ENCODE measurements at regions not wholly inside any gene's neighbourhood (a gene's known extent, or its start where the extent isn't known, plus 50 kb on each side); places are given as distances from the start of the nearest gene placed in this dataset.

DNA sequence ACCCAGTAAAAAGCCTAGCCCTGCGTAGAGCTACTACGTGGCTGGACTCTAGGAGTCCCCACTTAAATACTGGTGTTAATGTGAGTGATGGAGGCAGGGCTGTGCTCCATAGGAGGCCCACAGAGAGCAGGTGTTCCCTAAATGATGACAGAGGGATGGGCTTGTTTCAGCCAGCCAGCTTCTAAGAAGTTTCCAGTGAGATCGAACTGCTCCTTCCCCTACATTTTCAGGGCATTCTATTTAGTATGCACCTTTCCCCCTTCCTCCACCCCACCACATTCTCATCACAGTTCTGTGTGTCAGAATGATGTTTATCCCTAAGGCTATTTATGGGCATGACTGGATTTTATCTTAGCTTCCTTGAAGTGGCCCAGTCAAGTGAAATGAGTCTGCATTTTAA, 213.0 kb downstream of the TRIB2 start:
- H3K27ac ChIP-seq: no peak overlapping the region
- H3K4me3 ChIP-seq: no peak overlapping the region
- peaks cover 17 to 18% of the 10 kb centered on the region in 2 donors for H3K4me1 ChIP-seq (replicated peaks in 1 of 2)
- ATAC-seq (replicated peaks in 6 of 8): peak in 4 of 8 experiments; percentile 12 to 38 (median 26)
- WGBS, 10 experiments: 31 to 89% (median 73%) methylated on average over 1 to 3 of the region's 3 CpGs; no CpG with 5 or more reads in 4 of the 10 experiments
- in situ Hi-C loops (cut with MboI; ENCODE audit: low pct_unique_long_range_greater_than_20kb in 2 of 9, low sequenced_read_pairs in 9 of 9, unreplicated experiment in 9 of 9): loop anchor here in 1 of 9 experiments (25.0 kb wide), 1 partner anchor 192 kb away; no protein-coding TSS in a partner anchor

DNA sequence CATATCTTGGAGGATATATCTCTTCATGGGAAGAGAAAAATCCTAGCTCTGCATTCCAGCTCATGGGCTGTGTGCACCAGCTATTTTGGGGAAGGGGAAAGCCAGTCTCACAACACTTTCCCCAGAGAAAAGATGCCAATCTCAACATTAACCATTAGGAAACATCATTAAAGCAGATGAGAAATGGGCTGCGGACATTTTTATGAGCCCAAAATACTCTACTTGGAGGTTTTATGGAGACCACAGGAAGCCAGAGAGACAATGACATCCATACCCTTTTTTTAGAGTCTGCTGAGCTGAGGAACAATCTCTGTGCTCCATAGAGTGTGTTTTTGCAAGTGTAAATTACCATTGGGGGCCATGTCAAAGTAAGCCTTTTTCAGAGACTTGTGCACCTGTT, 213.7 kb downstream of the TRIB2 start:
- in situ Hi-C loops (cut with MboI; ENCODE audit: low pct_unique_long_range_greater_than_20kb in 2 of 9, low sequenced_read_pairs in 9 of 9, unreplicated experiment in 9 of 9): loop anchor here in 1 of 9 experiments (25.0 kb wide), 1 partner anchor 193 kb away; no protein-coding TSS in a partner anchor
- WGBS, 10 experiments: 17 to 90% (median 87%) methylated on average over 1 of the region's 1 CpG; no CpG with 5 or more reads in 4 of the 10 experiments
- ATAC-seq (replicated peaks in 6 of 8): no peak
- no peak overlapping the region for H3K4me3 ChIP-seq
- peaks cover 18 to 23% of the 10 kb centered on the region in 2 donors for H3K4me1 ChIP-seq (replicated peaks in 1 of 2)
- no peak overlapping the region for H3K27ac ChIP-seq

DNA sequence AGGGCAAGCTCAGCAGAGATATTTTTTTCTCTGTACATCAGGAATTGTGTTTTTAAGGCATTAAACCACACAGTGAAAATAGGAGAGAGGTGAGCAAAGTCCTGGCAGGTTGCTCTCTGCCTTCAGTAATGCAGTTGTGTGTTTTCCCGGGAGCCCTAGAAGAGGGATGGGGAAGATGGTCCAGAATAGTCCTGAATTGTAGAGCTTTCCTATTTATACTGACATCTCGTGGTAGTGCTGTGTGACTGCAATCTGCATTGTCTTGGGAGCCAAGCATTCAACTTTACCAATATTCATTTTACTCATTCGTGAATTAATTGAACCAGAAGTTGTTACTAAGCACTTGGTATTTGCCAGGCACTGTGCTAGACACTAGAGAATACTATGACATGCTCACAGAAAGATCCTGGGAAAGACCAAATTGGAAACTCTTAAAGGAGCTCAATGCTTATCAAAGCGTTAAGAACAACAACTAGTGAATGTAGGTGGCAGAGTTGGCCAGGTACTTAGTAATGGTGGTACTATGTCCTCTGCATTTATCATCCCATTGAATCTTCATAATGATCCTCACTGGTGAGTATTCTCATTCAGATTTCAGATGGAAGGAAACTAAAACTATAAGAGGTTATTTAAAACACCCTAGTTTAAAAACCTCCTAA, 214.6 kb downstream of the TRIB2 start:
- Histone ChIP-seq H3K4me3 (no peak overlapping the region), H3K27ac (no peak overlapping the region), H3K4me1 (replicated peaks in 1 of 2) (peaks cover 20 to 23% of the 10 kb centered on the region in 2 donors)
- peak; percentile 11 to 63 (median 41) for ATAC-seq (replicated peaks in 6 of 8)
- 0 to 100% (median 39%) methylated on average over 1 to 4 of the region's 4 CpGs; no CpG with 5 or more reads in 1 of the 10 experiments for WGBS, 10 experiments
- in situ Hi-C loops (cut with MboI; ENCODE audit: low pct_unique_long_range_greater_than_20kb in 2 of 9, low sequenced_read_pairs in 9 of 9, unreplicated experiment in 9 of 9): loop anchor here in 1 of 9 experiments (25.0 kb wide), 1 partner anchor 194 kb away; no protein-coding TSS in a partner anchor

DNA sequence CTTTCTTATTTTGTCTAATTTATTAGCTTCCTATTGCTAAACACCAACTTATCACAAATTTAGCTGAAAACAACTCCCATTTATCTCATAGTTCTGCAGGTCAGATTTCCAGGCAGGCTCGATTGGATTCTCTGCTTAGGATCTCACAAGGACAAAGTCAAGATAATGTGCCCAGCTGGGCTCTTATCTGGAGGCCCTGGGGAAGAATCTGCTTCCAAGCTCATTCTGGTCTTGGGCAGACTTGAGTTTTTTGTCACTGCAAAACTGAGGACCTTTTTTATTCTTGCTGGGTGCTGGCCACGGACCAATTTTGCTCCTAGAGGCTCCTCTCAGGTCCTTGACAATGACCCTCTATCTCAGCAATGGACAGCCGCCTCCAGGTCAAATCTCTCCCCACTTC, 215.5 kb downstream of the TRIB2 start:
- ATAC-seq (replicated peaks in 6 of 8): no peak
- in situ Hi-C loops (cut with MboI; ENCODE audit: low pct_unique_long_range_greater_than_20kb in 2 of 9, low sequenced_read_pairs in 9 of 9, unreplicated experiment in 9 of 9): loop anchor here in 1 of 9 experiments (25.0 kb wide), 1 partner anchor 195 kb away; no protein-coding TSS in a partner anchor

DNA sequence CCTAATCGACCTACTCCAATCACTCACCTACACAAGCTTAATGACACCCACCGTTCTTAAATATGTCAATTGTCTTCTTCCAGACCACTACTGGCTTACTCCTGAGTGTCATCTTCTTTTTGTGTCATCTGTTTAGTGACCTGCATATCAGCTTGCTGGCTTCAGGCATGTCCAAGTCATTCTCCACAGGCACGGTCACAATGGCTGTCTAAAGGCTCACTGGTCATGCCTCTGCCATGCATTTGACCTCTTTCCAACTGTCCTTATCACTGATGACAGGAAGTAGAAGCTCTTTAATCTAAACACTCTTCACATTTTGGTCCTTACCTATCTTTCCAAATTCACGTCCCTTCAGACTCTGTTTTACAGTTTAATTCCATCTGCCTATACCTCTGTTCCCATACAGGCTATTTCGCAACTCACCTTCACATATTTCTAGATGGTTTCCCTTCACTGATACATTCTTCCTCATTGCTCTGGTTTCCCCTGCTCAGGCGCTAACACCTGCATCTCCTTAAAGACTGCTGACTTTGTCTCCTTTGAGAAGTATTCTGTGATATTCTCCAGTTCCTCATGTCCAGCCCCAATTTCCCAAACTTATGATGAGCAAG, 217.5 kb downstream of the TRIB2 start:
- H3K4me3 ChIP-seq: no peak overlapping the region
- in situ Hi-C loops (cut with MboI; ENCODE audit: low pct_unique_long_range_greater_than_20kb in 2 of 9, low sequenced_read_pairs in 9 of 9, unreplicated experiment in 9 of 9): loop anchor here in 1 of 9 experiments (25.0 kb wide), 1 partner anchor 197 kb away; no protein-coding TSS in a partner anchor
- H3K4me1 ChIP-seq (replicated peaks in 1 of 2): peaks cover 10 to 12% of the 10 kb centered on the region in 2 donors
- ATAC-seq (replicated peaks in 6 of 8): no peak
- 87 to 100% (median 95%) methylated on average over 1 to 6 of the region's 6 CpGs for WGBS, 10 experiments
- no peak overlapping the region for H3K27ac ChIP-seq

More for the DNA sequence above, 215.5 kb downstream of the TRIB2 start:
- WGBS, 10 experiments: 56 to 100% (median 81%) methylated on average over 1 to 3 of the region's 3 CpGs; no CpG with 5 or more reads in 2 of the 10 experiments
- Histone ChIP-seq H3K4me3 (no peak overlapping the region), H3K27ac (no peak overlapping the region), H3K4me1 (replicated peaks in 1 of 2) (peaks cover 20 to 23% of the 10 kb centered on the region in 2 donors)

DNA sequence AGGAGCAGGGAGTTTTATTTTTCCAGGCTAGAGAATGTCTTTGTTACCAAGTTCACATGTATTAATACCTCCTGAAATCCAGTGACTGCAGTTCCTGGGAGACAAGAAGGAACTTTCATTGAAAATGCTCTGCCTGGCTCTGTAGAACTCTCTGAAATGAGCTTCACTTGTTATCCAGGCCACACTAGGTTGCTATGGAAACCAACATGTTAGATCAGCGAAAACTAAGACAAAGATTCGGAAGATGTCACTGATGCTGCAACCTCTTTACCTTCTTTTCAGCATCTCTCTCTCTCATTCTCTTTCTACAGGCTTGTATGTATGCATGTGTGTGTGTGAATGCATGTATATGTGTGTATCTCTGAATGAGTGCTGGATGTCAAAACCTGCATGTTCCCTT, 218.5 kb downstream of the TRIB2 start:
- 20 to 100% (median 47%) methylated on average over 1 to 2 of the region's 2 CpGs; no CpG with 5 or more reads in 3 of the 10 experiments for WGBS, 10 experiments
- ATAC-seq (replicated peaks in 6 of 8): peak in 5 of 8 experiments; percentile 53 to 92 (median 64)
- Histone ChIP-seq H3K4me1 (replicated peaks in 1 of 2) (peaks cover 3 to 6% of the 10 kb centered on the region in 2 donors), H3K27ac (no peak overlapping the region), H3K4me3 (no peak overlapping the region)
- in situ Hi-C loops (cut with MboI; ENCODE audit: low pct_unique_long_range_greater_than_20kb in 2 of 9, low sequenced_read_pairs in 9 of 9, unreplicated experiment in 9 of 9): loop anchor here in 1 of 9 experiments (25.0 kb wide), 1 partner anchor 198 kb away; no protein-coding TSS in a partner anchor

DNA sequence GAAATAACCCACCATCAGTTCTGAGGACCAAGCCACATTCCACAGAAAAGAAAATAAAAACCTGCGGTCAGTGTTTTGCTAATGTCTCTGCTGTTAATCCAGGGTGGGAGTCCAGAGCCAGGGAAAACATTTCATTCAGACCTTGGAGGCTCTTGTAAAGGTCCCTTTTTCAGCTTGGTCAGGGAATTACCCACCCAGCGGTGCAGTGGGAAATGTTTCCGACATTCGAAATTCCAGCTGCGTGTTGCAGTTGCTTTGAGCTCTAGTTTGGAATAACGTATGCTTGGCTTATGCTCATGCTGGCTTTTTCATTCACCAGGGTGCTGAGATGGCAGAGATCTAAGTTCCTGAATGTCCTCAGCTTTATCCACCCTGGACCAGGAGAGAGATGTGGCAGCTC, 219.1 kb downstream of the TRIB2 start:
- in situ Hi-C loops (cut with MboI; ENCODE audit: low pct_unique_long_range_greater_than_20kb in 2 of 9, low sequenced_read_pairs in 9 of 9, unreplicated experiment in 9 of 9): loop anchor here in 1 of 9 experiments (25.0 kb wide), 1 partner anchor 198 kb away; no protein-coding TSS in a partner anchor
- Histone ChIP-seq H3K4me3 (no peak overlapping the region), H3K27ac (no peak overlapping the region), H3K4me1 (replicated peaks in 1 of 2) (peaks cover 3 to 6% of the 10 kb centered on the region in 2 donors)
- ATAC-seq (replicated peaks in 6 of 8): peak in 1 of 8 experiments; percentile 6
- whole genome bisulfite sequencing, 10 experiments: 20 to 100% (median 83%) methylated on average over 1 to 5 of the region's 6 CpGs

DNA sequence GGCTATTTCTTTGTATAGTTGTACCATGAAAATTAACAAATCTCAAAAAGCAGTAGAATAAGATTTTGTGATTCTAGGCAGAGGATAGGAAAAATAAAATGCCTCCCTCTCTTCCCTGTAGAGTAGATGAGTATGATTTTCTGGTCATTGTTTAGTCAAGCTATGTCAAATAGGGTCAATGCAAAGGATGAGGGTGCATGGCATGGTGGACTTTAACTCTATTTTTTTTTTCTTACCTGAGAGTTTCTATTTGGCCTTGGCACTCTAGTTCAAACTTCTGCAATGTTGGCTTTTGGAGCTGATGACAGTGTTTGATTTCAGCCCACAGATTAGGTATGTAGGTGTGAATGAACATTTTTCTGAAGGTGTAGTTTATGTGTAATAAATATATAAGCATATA, 224.5 kb downstream of the TRIB2 start:
- no peak for ATAC-seq (replicated peaks in 6 of 8)
- in situ Hi-C loops (cut with MboI; ENCODE audit: low pct_unique_long_range_greater_than_20kb in 2 of 9, low sequenced_read_pairs in 9 of 9, unreplicated experiment in 9 of 9): loop anchor here in 1 of 9 experiments (25.0 kb wide), 1 partner anchor 204 kb away; no protein-coding TSS in a partner anchor
- Histone ChIP-seq H3K4me1 (replicated peaks in 1 of 2) (no peaks in the 10 kb centered on the region), H3K4me3 (no peak overlapping the region), H3K27ac (no peak overlapping the region)

DNA sequence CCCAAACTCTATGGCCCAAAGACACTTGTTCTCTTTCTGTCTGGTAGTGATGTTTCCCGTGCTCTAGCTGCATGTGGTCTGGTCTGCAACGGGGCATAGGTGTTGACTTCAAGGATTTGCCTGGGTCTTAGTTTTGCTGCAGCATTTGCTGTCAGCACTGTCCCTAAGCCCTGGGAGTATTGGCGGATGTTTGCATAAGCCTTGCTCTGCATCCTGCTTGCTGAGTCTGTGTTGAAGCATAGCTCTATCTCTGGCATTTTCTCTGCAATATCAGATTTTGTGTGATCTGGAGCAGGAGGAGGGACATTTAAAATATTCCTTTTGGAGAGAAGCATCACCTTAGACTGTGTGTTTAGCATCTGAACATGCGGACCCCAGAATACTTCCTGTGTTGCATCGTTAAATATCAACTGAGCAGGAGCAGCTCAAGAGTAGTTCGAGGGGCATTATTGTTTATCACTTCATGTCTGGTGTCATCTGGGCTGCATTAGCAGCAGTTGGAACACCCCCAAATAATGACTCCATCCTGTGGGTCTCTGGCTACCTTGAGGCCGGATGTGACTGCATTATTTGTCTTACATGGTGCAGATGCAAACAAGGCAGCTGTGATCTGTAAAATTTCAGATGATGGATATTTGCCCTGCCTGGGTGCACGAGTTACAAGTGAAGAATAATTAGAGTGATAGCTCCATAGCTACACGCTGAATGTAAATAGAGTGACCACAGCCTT, 231.7 kb downstream of the TRIB2 start:
- Histone ChIP-seq H3K4me3 (no peak overlapping the region), H3K4me1 (replicated peaks in 1 of 2) (peaks cover 12 to 19% of the 10 kb centered on the region in 2 donors), H3K27ac (peak overlapping the region; percentile 6 to 33)
- 40 to 80% (median 65%) methylated on average over 1 to 7 of the region's 9 CpGs; no CpG with 5 or more reads in 2 of the 10 experiments for WGBS, 10 experiments
- peak in 5 of 8 experiments; percentile 77 to 90 (median 88) for ATAC-seq (replicated peaks in 6 of 8)
- in situ Hi-C loops (cut with MboI; ENCODE audit: low pct_unique_long_range_greater_than_20kb in 2 of 9, low sequenced_read_pairs in 9 of 9, unreplicated experiment in 9 of 9): loop anchor here in 1 of 9 experiments (25.0 kb wide), 1 partner anchor 211 kb away; no protein-coding TSS in a partner anchor

DNA sequence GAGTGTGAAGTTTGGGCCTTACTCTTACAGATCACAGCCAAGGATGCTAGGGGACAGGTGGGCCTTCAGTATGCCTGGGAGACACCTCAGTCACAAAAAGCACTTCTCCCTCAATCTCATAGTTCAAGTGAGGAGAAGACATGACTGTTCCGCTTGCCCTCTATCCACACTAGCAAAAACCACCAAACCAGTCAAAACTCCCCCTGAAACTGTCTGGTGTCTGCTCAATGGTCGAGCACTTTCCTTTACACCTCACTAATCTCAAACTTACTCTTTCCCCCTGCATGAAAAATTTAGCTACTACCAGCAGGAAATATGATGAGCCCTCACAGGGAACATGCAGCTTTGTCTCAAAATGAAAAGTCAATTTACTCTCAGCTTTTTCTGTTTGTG, 232.2 kb downstream of the TRIB2 start:
- no peak for ATAC-seq (replicated peaks in 6 of 8)
- WGBS, 10 experiments: 70 to 100% (median 93%) methylated on average over 1 to 2 of the region's 2 CpGs; no CpG with 5 or more reads in 4 of the 10 experiments
- Histone ChIP-seq H3K4me3 (no peak overlapping the region), H3K27ac (no peak overlapping the region), H3K4me1 (replicated peaks in 1 of 2) (peaks cover 12 to 19% of the 10 kb centered on the region in 2 donors)
- in situ Hi-C loops (cut with MboI; ENCODE audit: low pct_unique_long_range_greater_than_20kb in 2 of 9, low sequenced_read_pairs in 9 of 9, unreplicated experiment in 9 of 9): loop anchor here in 1 of 9 experiments (25.0 kb wide), 1 partner anchor 212 kb away; no protein-coding TSS in a partner anchor

DNA sequence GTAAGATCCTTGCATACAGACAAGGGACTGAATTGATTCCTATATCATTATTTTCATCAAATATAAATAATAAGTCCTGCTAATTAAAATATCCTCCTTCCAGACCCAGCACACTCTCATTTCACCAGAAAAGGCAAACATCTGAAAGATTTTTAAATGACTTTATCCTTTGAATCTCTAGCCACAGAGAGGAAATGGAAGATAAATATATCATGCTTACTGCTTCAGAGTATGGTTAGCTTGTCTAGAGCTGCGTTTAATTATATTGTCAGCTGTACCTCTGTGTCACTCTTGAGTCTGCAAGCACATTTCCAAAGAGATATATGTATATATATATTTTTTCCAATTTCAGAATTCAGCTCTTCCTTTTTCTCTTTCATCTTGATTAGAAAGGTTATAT, 232.7 kb downstream of the TRIB2 start:
- WGBS, 10 experiments: 10 to 100% (median 83%) methylated on average over 1 of the region's 1 CpG; no CpG with 5 or more reads in 4 of the 10 experiments
- peaks cover 12 to 19% of the 10 kb centered on the region in 2 donors for H3K4me1 ChIP-seq (replicated peaks in 1 of 2)
- in situ Hi-C loops (cut with MboI; ENCODE audit: low pct_unique_long_range_greater_than_20kb in 2 of 9, low sequenced_read_pairs in 9 of 9, unreplicated experiment in 9 of 9): loop anchor here in 1 of 9 experiments (25.0 kb wide), 1 partner anchor 212 kb away; no protein-coding TSS in a partner anchor
- no peak overlapping the region for H3K4me3 ChIP-seq
- H3K27ac ChIP-seq: no peak overlapping the region
- peak in 1 of 8 experiments; percentile 12 for ATAC-seq (replicated peaks in 6 of 8)

DNA sequence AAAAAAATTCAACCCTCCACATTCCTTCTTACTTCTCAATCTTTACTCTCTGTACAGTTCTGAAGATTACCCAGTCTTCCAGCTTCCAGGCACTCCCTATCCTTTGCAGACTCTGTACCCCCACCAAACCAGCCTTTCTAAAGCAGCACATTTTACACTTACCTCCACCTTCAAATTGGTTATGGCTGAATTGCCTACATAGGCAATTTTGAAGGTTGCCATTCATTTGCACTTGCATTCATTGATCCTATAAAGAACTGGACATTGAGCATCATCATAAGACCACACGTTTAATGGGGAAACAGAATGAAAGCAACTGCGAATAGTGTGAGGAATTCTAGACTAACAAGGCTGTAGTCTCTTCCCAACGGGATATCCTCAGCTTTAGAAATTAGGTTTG, 233.4 kb downstream of the TRIB2 start:
- H3K27ac ChIP-seq: no peak overlapping the region
- WGBS, 10 experiments: 90 to 100% (median 97%) methylated on average over 1 to 3 of the region's 3 CpGs; no CpG with 5 or more reads in 4 of the 10 experiments
- ATAC-seq (replicated peaks in 6 of 8): no peak
- peaks cover 12 to 19% of the 10 kb centered on the region in 2 donors for H3K4me1 ChIP-seq (replicated peaks in 1 of 2)
- H3K4me3 ChIP-seq: no peak overlapping the region
- in situ Hi-C loops (cut with MboI; ENCODE audit: low pct_unique_long_range_greater_than_20kb in 2 of 9, low sequenced_read_pairs in 9 of 9, unreplicated experiment in 9 of 9): no loop called here
